ENCODE measurements at regions not wholly inside any gene's neighbourhood (a gene's known extent, or its start where the extent isn't known, plus 50 kb on each side); places are given as distances from the start of the nearest gene placed in this dataset.

GRCh38 chr3:177613901-177614300 lies 416.6 kb upstream of the TBL1XR1 start:
- no peaks in the 10 kb centered on the region for H3K27me3 Mint-ChIP-seq (ENCODE audit: low read depth)
- no peak overlapping the region for H3K4me3 Mint-ChIP-seq
- H3K27ac Mint-ChIP-seq: no peak overlapping the region
- no peak for TF ChIP-seq CTCF (IDR thresholded peaks at IDR 0.05; ENCODE audit: unreplicated experiment in 3 of 3)
- H3K36me3 Mint-ChIP-seq (ENCODE audit: low read depth): no peaks in the 10 kb centered on the region
- H3K9me3 Mint-ChIP-seq: peaks cover 3% of the 10 kb centered on the region
- H3K4me1 Mint-ChIP-seq: peaks cover 68% of the 10 kb centered on the region

DNA sequence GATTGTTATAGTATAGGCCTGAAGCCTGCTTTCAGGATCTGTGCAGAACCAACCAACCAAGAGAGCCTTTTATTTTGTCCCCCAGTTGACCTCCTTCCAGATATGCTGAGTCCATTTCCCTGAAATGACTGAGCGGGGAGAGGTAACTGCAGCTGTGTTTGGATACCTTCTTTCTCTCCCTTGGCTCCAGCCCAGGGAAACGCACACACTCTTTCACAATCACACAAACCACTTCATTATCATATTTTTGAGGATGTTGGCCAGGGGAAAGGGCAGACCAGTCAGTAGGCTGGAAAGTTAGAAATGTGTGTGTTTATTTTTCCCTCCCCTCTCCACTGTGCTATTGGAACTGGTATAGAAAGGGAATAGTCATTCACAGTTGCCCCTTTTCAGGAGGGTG lies 417.7 kb upstream of the TBL1XR1 start:
- no peaks in the 10 kb centered on the region for H3K36me3 Mint-ChIP-seq (ENCODE audit: low read depth)
- H3K4me3 Mint-ChIP-seq: no peak overlapping the region
- no peaks in the 10 kb centered on the region for H3K27me3 Mint-ChIP-seq (ENCODE audit: low read depth)
- H3K27ac Mint-ChIP-seq: peak overlapping the region in 2 of 3 experiments; percentile 71 to 78
- peaks cover 66% of the 10 kb centered on the region for H3K4me1 Mint-ChIP-seq
- peaks cover 3% of the 10 kb centered on the region for H3K9me3 Mint-ChIP-seq
- TF ChIP-seq CTCF (IDR thresholded peaks at IDR 0.05; ENCODE audit: unreplicated experiment in 3 of 3): no peak

- Mint-ChIP-seq H3K4me3 (no peak overlapping the region), H3K9me3 (peaks cover 2% of the 10 kb centered on the region), H3K4me1 (peaks cover 66% of the 10 kb centered on the region), H3K36me3 (ENCODE audit: low read depth) (no peaks in the 10 kb centered on the region), H3K27ac (peak overlapping the region; percentile 53 to 92 (median 81)), H3K27me3 (ENCODE audit: low read depth) (no peaks in the 10 kb centered on the region)
- TF ChIP-seq CTCF (IDR thresholded peaks at IDR 0.05; ENCODE audit: unreplicated experiment in 3 of 3): no peak
Observed at GRCh38 chr3:177618873-177619733, 421.8 kb upstream of the TBL1XR1 start.

DNA sequence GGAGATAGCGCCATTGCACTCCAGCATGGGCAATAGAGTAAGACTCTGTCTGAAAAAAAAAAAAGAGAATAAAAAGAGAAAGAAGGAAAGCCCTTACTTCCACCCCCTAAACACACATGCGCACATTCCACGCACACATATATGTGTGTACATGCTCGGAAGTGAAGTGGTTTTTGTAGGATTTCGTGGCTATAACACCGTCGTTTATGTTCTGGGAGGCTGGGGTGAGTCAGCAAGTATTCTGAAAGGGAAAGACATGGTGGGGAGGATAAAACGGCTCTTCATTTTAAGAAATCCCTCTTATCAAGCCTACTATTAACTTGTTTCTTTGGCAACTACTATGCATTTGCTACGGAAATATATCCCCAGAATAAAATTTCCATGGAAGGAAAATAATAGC lies 422.8 kb upstream of the TBL1XR1 start:
- H3K27ac Mint-ChIP-seq: peak overlapping the region in 1 of 3 experiments; percentile 56
- H3K36me3 Mint-ChIP-seq (ENCODE audit: low read depth): no peaks in the 10 kb centered on the region
- TF ChIP-seq CTCF (IDR thresholded peaks at IDR 0.05; ENCODE audit: unreplicated experiment in 3 of 3): no peak
- peaks cover 69% of the 10 kb centered on the region for H3K4me1 Mint-ChIP-seq
- H3K4me3 Mint-ChIP-seq: no peak overlapping the region
- H3K27me3 Mint-ChIP-seq (ENCODE audit: low read depth): no peaks in the 10 kb centered on the region
- H3K9me3 Mint-ChIP-seq: peaks cover 6% of the 10 kb centered on the region

DNA sequence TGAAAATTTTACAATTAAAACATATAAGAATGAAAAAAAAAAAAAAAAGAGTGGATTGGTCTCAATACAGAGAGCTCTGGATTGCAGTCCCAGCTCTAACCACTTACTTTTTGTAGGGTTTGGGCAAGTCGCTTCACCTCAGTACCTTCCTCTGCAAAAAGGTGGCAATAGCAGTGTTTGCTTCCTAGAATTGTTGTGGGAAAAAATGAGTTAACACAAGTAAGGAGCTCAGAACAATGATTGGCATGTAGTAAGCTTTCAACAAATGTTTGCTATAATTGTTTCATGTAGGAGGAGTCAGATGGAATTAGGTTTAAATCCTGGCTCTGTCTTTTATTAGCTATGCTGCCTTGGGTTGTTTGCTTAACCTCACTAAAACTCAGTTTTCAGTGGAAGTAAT lies 425.2 kb upstream of the TBL1XR1 start:
- no peak for TF ChIP-seq CTCF (IDR thresholded peaks at IDR 0.05; ENCODE audit: unreplicated experiment in 3 of 3)
- peak overlapping the region; percentile 41 to 45 (median 42) for H3K27ac Mint-ChIP-seq
- H3K36me3 Mint-ChIP-seq (ENCODE audit: low read depth): peaks cover 7% of the 10 kb centered on the region
- H3K9me3 Mint-ChIP-seq: peaks cover 15% of the 10 kb centered on the region
- peaks cover 70% of the 10 kb centered on the region for H3K4me1 Mint-ChIP-seq
- no peak overlapping the region for H3K4me3 Mint-ChIP-seq
- H3K27me3 Mint-ChIP-seq (ENCODE audit: low read depth): peaks cover 5% of the 10 kb centered on the region

All from nephron (organoid).